CD4-positive, alpha-beta T cell treated with Interleukin-15 for 4 hours (primary cell): ENCODE measurements at regions not wholly inside any gene's neighbourhood (a gene's known extent, or its start where the extent isn't known, plus 50 kb on each side); places are given as distances from the start of the nearest gene placed in this dataset.

ENCODE experiments used
- DNase-seq: peaks from one replicate; pipeline ENCODE4 v3.0.0-alpha.2; 2020; ENCODE audit warnings: low spot score

- no peak for DNase-seq
Observed at GRCh38 chr18:10217211-10217610, 237.2 kb upstream of the APCDD1 start.

- no peak for DNase-seq
Observed at GRCh38 chr18:10225300-10225699, 229.1 kb upstream of the APCDD1 start.

- no peak for DNase-seq
Observed at GRCh38 chr18:10226971-10227370, 227.5 kb upstream of the APCDD1 start.

GRCh38 chr18:10228326-10228725 is 226.1 kb upstream of the APCDD1 start:
- no peak for DNase-seq

- DNase-seq, result no peak
Observed at GRCh38 chr18:10229458-10229857, 225.0 kb upstream of the APCDD1 start.

- no peak for DNase-seq
Observed at GRCh38 chr18:10230072-10230471, 224.4 kb upstream of the APCDD1 start.

- no peak for DNase-seq
Observed at GRCh38 chr18:10231220-10231619, 223.2 kb upstream of the APCDD1 start.

- DNase-seq, result no peak
Observed at GRCh38 chr18:10232062-10232461, 222.4 kb upstream of the APCDD1 start.

- no peak for DNase-seq
Observed at GRCh38 chr18:10233082-10233875, 221.2 kb upstream of the APCDD1 start.

- no peak for DNase-seq
Observed at GRCh38 chr18:10234281-10234680, 220.2 kb upstream of the APCDD1 start.

- no peak for DNase-seq
Observed at GRCh38 chr18:10234912-10235660, 219.3 kb upstream of the APCDD1 start.

GRCh38 chr18:10235661-10235952 is 218.8 kb upstream of the APCDD1 start:
- DNase-seq, result no peak

- no peak for DNase-seq
Observed at GRCh38 chr18:10239103-10239502, 215.3 kb upstream of the APCDD1 start.

- no peak for DNase-seq
Observed at GRCh38 chr18:10239991-10240634, 214.3 kb upstream of the APCDD1 start.

- no peak for DNase-seq
Observed at GRCh38 chr18:10240973-10241372, 213.5 kb upstream of the APCDD1 start.

- no peak for DNase-seq
Observed at GRCh38 chr18:10241579-10241978, 212.9 kb upstream of the APCDD1 start.

GRCh38 chr18:10242936-10243680 is 211.3 kb upstream of the APCDD1 start:
- DNase-seq, result no peak

- no peak for DNase-seq
Observed at GRCh38 chr18:10244341-10244740, 210.1 kb upstream of the APCDD1 start.

GRCh38 chr18:10245031-10245845 is 209.2 kb upstream of the APCDD1 start:
- DNase-seq, result no peak

GRCh38 chr18:10245846-10246175 is 208.6 kb upstream of the APCDD1 start:
- no peak for DNase-seq

GRCh38 chr18:10247021-10247741 is 207.3 kb upstream of the APCDD1 start:
- DNase-seq, result no peak
